GM23248 (cell line): ENCODE measurements at regions not wholly inside any gene's neighbourhood (a gene's known extent, or its start where the extent isn't known, plus 50 kb on each side); places are given as distances from the start of the nearest gene placed in this dataset.

Source experiments
- EZH2 ChIP-seq: fragments of 200-600 bp; sonication (generic); IDR thresholded peaks from 2 replicates; pipeline ENCODE4 v1.6.1; 2018; ENCODE audit warnings: antibody characterized with exemption, mild to moderate bottlenecking; ENCODE audit not compliant: insufficient read depth, poor library complexity, severe bottlenecking
- EZH2phosphoT487 ChIP-seq: fragments of 200-600 bp; sonication (generic); IDR thresholded peaks from 2 replicates; pipeline ENCODE4 v1.6.1; 2018; ENCODE audit warnings: antibody characterized with exemption, moderate library complexity, mild to moderate bottlenecking, low read depth; ENCODE audit not compliant: insufficient read depth

- no peak for TF ChIP-seq EZH2phosphoT487
- no peak for TF ChIP-seq EZH2
Observed at GRCh38 chr17:65279456-65279855, 142.3 kb downstream of the RGS9 start.
